ENCODE measurements at regions not wholly inside any gene's neighbourhood (a gene's known extent, or its start where the extent isn't known, plus 50 kb on each side); places are given as distances from the start of the nearest gene placed in this dataset.

DNA sequence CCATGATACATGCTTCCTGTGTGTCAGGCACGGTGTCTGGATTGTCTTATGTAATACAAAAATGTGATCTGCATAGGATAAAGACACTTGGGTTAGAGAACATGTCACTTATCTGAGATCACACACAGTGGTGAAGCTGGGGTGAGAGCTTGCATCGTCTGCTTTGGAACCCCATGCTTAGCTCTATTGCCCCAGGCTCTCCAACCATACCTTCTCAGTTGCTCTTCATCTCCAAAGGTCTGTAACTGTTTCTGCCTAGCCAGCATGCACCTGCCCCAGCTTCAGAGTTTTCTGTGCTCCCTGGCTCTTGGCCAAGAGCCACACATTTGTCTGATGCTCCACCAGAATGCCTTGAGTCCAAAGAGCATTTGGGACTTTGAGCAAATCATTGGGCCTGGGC is 93.9 kb upstream of the COG2 start:
- no peak for TF ChIP-seq CTCF (conservative IDR thresholded peaks at IDR 0.05; ENCODE audit: low read length)
- no peak for TF ChIP-seq EZH2phosphoT487 (IDR thresholded peaks at IDR 0.05; ENCODE audit: borderline replicate concordance)

All from Loucy (cell line).